Smooth muscle cell (in vitro differentiated cells): ENCODE measurements at regions not wholly inside any gene's neighbourhood (a gene's known extent, or its start where the extent isn't known, plus 50 kb on each side); places are given as distances from the start of the nearest gene placed in this dataset.

Experiments used
- DNase-seq: peaks from one replicate; lab custom pipeline; 2025; ENCODE audit not compliant: unreplicated experiment; lab: John Stamatoyannopoulos, UW
- H2AFZ ChIP-seq: fragments of 200-600 bp; sonication (generic); 2 replicates; pipeline ENCODE4 v1.6.0; 2016; ENCODE audit warnings: antibody characterized with exemption, low read depth, mild to moderate bottlenecking
- H3F3A ChIP-seq: fragments of 200-600 bp; sonication (generic); 2 replicates; pipeline ENCODE4 v1.6.0; 2017; ENCODE audit warnings: antibody characterized with exemption, low read depth
- H3K27ac ChIP-seq: fragments of 200-600 bp; sonication (generic); 2 replicates; pipeline ENCODE4 v1.5.1; 2016; ENCODE audit warnings: low read depth, mild to moderate bottlenecking
- H3K27me3 ChIP-seq: fragments of 200-600 bp; sonication (generic); 2 replicates; pipeline ENCODE4 v1.6.1; 2016; ENCODE audit warnings: low read depth, mild to moderate bottlenecking
- H3K36me3 ChIP-seq: fragments of 200-600 bp; sonication (generic); 2 replicates; pipeline ENCODE4 v1.5.1; 2016; ENCODE audit warnings: low read depth
- H3K4me1 ChIP-seq: fragments of 200-600 bp; sonication (generic); 2 replicates; pipeline ENCODE4 v1.5.1; 2016; ENCODE audit warnings: low read depth
- H3K4me2 ChIP-seq: fragments of 200-600 bp; sonication (generic); 2 replicates; pipeline ENCODE4 v1.6.0; 2016; ENCODE audit warnings: mild to moderate bottlenecking
- H3K4me3 ChIP-seq: fragments of 200-600 bp; sonication (generic); 2 replicates; pipeline ENCODE4 v1.5.1; 2016; ENCODE audit warnings: mild to moderate bottlenecking
- H3K79me2 ChIP-seq: fragments of 200-600 bp; sonication (generic); 2 replicates; pipeline ENCODE4 v1.6.0; 2016; ENCODE audit warnings: low read depth, mild to moderate bottlenecking
- H3K9ac ChIP-seq: fragments of 200-600 bp; sonication (generic); 2 replicates; pipeline ENCODE4 v1.6.0; 2016; ENCODE audit warnings: low read depth
- H3K9me3 ChIP-seq: fragments of 200-600 bp; sonication (generic); replicated peaks from 2 replicates; pipeline ENCODE4 v1.5.1; 2016; ENCODE audit warnings: low read depth
- H4K20me1 ChIP-seq: fragments of 200-600 bp; sonication (generic); 2 replicates; pipeline ENCODE4 v1.6.0; 2016; ENCODE audit warnings: low read depth
- WGBS: methylation state at CpG from one replicate; pipeline ENCODE4 v1.1.7; 2016; ENCODE audit warnings: low lambda C conversion rate; 5-methylcytosine and 5-hydroxymethylcytosine counted together
- TF ChIP-seq, protein P1 (sequence below): fragments of 200-600 bp; sonication (generic); IDR thresholded peaks from 2 replicates; pipeline ENCODE4 v1.5.1; 2017; ENCODE audit warnings: borderline replicate concordance, mild to moderate bottlenecking, antibody characterized with exemption; ENCODE audit not compliant: insufficient read depth, poor library complexity, severe bottlenecking

DNA sequence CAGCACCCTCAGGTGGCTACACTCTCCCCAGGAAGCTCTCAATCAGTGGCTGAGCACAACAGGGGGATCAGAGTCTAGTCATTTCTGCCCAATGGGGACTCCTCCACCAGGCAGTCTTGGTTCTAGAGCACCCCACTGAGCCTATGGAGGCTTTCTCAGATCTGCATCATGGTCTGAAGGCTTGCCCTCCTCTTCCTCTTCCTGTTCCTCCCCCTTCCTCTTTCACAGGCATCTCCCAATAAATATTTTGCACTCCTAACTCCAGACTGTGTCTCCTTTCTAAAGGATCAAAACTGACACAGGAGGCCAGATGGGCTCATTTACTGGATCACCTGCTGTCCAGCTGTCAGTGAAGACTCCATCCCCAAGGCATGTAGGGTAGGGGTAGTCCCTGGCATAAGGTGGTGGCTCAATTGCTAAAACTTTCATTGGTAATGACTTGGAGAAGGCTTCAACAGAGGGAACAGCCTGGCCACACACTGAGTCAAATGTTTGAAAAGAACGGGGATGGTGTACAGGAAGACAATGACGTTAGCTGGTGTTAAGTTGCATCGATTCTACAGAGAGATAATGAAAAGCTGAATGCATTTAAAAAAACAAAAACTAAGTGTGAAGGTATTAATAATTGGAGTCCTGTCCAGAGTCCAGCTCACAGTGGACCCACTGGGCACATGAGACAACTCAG, 84.2 kb upstream of the SLC2A1 start:
- Histone ChIP-seq H4K20me1 (no peaks in the 10 kb centered on the region), H3K27ac (no peak overlapping the region), H3K79me2 (no peaks in the 10 kb centered on the region), H3K36me3 (no peaks in the 10 kb centered on the region), H3K4me2 (no peak overlapping the region), H3K9ac (no peak overlapping the region), H2AFZ (no peak overlapping the region), H3K4me1 (peaks cover 10% of the 10 kb centered on the region), H3K9me3 (no peaks in the 10 kb centered on the region), H3F3A (no peaks in the 10 kb centered on the region), H3K27me3 (no peaks in the 10 kb centered on the region), H3K4me3 (no peak overlapping the region)
- no peak for DNase-seq
- TF ChIP-seq, protein P1, sequence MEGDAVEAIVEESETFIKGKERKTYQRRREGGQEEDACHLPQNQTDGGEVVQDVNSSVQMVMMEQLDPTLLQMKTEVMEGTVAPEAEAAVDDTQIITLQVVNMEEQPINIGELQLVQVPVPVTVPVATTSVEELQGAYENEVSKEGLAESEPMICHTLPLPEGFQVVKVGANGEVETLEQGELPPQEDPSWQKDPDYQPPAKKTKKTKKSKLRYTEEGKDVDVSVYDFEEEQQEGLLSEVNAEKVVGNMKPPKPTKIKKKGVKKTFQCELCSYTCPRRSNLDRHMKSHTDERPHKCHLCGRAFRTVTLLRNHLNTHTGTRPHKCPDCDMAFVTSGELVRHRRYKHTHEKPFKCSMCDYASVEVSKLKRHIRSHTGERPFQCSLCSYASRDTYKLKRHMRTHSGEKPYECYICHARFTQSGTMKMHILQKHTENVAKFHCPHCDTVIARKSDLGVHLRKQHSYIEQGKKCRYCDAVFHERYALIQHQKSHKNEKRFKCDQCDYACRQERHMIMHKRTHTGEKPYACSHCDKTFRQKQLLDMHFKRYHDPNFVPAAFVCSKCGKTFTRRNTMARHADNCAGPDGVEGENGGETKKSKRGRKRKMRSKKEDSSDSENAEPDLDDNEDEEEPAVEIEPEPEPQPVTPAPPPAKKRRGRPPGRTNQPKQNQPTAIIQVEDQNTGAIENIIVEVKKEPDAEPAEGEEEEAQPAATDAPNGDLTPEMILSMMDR = no peak
- 92% methylated on average over 3 of the region's 3 CpGs for WGBS

DNA sequence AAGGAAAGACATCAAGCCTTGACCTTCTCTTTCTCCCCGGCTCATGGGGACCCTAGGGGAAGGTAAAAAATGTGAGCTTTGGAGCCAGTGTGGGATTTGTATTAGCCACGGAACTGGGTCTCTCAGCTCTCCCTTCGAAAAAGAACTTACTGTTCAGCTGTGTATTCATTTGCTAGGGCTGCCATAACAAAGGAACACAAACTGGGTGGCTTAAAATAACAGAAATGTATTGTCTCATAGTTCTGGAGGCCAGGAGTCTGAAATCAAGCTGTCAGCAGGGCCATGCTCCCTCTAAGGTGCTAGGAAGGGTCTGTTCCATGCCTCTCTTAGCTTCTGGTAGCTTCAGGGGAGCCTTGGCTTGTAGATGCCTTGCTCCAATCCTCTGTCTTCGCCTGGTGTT, 83.5 kb upstream of the SLC2A1 start:
- Histone ChIP-seq H3K9me3 (no peaks in the 10 kb centered on the region), H3F3A (no peaks in the 10 kb centered on the region), H3K27ac (no peak overlapping the region), H3K4me1 (peaks cover 10% of the 10 kb centered on the region), H3K4me3 (no peak overlapping the region), H2AFZ (no peak overlapping the region), H3K27me3 (no peaks in the 10 kb centered on the region), H3K36me3 (no peaks in the 10 kb centered on the region), H3K9ac (no peak overlapping the region), H4K20me1 (no peaks in the 10 kb centered on the region), H3K4me2 (no peak overlapping the region), H3K79me2 (no peaks in the 10 kb centered on the region)
- DNase-seq = no peak
- WGBS = 94% methylated on average over 4 of the region's 4 CpGs
- TF ChIP-seq, protein P1 = no peak

DNA sequence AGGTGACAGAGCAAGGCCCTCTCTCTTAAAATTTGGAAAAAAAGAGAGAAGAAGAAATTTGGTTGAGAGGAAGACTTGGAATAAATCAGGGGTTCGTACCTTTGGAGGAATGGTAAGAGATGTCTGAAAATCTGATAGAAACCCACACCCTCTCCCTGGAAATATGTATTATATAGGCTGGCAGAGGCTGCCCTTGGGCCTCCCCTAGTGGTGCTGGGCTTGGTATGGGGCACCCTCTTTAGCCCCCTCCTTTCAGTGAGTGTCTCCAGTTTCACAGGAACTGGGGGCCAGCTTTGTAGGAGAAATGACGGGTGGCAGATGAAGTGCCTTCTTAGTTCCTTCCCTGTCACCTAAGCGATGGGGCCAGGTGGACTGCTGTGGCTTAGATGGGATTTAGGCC, 82.9 kb upstream of the SLC2A1 start:
- Histone ChIP-seq H3K4me3 (no peak overlapping the region), H3K9ac (no peak overlapping the region), H3K27ac (no peak overlapping the region), H3F3A (no peaks in the 10 kb centered on the region), H2AFZ (no peak overlapping the region), H3K4me2 (no peak overlapping the region), H3K36me3 (no peaks in the 10 kb centered on the region), H3K27me3 (no peaks in the 10 kb centered on the region), H3K4me1 (peaks cover 11% of the 10 kb centered on the region), H3K79me2 (no peaks in the 10 kb centered on the region), H3K9me3 (no peaks in the 10 kb centered on the region), H4K20me1 (no peaks in the 10 kb centered on the region)
- no peak for DNase-seq
- WGBS = 97% methylated on average over 3 of the region's 3 CpGs
- TF ChIP-seq, protein P1 = no peak
